HG03442 (cell line): ENCODE measurements at regions not wholly inside any gene's neighbourhood (a gene's known extent, or its start where the extent isn't known, plus 50 kb on each side); places are given as distances from the start of the nearest gene placed in this dataset.
"Not testable (repeated sequence)": the region's sequence is repeated elsewhere in the genome, so short reads cannot be mapped to it uniquely, and the experiment has no call there.

Experiments used
- ATAC-seq: cut with Tn5 transposase; IDR thresholded peaks from one replicate; pipeline ENCODE4 v1.9.1; 2021; ENCODE audit warnings: mild to moderate bottlenecking, moderate library complexity; ENCODE audit not compliant: unreplicated experiment

DNA sequence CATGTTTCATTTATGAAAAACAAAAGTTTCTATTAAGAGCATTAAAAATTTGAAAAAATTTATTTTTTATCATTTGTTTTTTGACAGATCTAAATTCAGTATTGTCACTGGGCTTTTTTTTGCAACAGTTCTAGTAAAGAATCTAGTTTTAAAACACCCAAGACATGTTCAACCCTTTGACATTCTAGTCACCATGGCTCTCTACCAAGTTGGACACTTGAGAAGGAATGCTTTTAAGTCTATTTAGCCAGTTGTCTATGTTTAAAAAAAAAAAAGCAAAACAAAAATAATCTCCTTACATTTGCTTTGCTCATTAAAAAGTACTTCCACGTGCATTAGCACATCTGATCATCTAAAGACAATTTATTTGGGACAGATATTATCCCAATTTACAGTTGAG lies 417.5 kb downstream of the RSL24D1 start:
- ATAC-seq: no peak

DNA sequence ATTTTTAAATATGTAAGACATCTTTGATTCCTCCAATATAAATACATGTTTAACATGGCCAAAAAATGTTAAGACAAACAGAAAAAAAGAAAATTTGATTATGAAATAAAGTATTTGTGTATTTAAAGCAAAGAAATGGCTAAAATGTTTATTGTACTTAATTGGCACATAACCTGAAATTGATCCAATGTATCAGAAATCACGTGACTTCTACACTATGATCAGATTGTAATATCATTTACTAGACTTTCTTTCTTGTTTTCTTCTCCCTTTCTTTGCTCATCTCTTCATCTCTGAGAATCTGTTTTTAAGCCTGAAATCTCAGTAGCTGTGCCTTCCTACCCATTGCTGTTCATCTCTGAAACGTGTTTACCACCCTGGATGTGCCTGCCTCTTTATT lies 420.3 kb downstream of the RSL24D1 start:
- ATAC-seq: no peak

DNA sequence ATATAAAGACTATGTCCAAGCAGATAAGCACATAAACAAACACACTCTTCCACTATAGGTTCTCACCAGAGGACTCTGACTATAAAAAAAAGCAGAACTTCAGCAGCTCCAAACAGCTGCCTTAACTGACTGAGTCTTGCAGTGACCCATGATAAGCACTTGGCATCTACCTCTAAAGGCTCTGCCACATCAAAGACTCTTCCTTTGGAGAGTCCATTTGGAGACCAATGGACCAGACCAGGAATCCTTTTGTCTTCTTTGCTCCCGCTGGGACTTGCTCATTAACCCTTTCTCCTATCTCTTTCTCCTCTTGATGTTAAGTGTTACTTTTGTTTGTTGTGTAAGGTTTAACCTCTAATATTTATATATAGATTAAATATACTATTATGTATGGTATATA lies 424.1 kb downstream of the RSL24D1 start:
- ATAC-seq: no peak

DNA sequence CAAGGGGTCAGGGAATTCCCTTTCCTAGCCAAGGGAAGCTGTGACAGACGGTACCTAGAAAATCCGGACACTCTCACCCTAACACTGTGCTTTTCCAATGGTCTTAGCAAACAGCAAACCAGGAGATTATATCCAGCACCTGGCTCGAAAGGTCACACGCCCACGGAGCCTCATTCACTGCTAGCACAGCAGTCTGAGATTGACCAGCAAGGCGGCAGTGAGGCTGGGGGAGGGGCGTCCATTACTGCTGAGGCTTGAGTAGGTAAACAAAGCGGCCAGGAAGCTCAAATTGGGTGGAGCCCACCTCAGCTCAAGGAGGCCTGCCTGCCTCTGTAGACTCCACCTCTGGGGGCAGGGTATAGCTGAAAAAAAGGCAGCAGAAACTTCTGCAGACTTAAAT lies 447.3 kb downstream of the RSL24D1 start:
- ATAC-seq: not testable (repeated sequence)

DNA sequence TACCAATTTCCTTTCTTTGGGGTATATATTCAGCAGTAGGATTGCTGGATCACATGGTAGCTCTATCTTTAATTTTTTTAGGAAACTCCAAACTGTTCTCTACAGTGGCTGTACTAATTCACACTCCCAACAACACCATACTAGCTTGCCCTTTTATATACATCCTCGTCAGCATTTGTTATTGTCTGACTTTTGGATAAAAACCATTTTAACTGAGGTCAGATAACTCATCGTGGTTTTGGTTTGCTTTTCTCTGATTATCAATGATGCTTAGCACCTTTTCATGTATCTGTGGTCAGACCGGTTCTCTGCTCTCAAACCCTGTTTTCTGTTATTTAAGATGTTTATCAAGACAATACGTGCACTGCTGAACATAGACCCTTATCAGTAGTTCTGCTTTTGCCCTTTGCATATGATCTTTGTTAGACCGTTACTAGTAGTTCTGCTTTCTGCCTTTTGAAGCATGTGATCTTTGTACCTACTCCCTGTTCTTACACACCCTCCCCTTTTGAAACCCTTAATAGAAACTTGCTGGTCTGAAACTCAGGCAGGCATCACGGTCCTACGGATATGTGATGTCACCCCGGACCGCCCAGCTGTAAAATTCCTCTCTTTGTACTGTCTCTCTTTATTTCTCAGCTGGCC lies 474.3 kb downstream of the RSL24D1 start:
- no peak for ATAC-seq

DNA sequence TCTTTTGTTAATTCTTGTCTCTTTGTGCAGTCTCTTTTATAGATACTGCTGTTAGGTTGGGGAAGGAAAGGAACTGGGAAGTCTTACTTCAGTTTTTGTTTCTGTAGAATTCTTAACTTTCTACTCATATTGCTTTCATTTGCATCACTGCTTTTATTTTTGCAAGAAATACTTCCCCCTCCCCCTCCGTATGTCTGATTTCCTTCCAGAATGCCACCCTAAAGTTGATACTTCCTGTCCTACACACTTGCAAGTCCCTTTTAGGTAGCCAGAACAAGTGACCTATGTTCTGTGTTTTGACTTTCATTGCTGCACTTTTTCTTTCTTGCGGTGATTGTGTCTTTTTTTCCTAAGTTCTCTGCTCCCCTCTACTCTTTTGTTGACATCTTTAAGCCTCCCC lies 477.4 kb downstream of the RSL24D1 start:
- ATAC-seq: no peak

DNA sequence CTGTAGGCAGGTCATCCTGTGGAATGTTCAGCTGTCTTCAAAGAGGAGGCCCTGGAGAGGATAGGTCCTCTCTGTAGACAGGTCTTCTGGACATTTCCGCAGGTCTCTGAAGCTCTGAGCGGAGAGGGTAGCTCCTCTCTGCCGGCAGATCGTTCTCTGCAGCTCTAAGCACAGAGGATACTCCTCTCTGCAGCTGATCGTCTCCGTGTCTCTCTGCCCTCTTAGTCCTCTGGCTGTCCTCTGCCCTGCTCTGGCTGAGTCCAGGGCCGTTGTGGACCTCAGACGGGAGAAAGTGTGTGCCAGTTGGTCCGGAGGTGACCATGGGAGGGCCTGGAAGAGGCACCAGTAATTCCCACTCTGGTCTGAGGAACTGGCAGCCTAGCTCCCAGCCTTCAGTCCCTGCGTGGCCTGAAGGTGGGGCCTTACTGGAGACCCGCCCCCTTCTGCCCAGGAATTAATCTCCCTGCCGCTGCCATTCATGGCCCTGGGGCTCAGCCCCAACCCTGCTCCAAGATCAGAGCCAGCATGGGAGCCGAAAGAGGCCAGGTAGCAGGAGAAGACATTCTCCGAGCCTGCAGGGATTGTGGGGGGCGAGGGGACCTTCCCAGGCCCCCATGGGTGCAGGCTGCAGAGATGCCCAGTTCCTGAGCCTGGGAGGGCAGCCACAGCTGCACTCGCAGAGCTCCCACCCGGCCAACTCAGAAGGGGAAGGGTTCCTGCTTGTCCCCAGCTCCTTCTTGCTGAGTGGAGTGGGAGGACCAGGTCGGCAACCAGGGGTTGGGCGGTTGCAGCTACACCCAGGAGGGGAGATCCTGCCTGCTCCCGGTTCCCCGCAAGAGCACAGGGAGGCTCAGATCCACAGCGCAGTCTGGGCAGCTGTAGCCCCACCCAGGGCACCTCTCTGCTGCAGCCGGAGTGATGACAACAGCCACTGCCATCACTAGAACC lies 488.7 kb downstream of the RSL24D1 start:
- ATAC-seq: no peak

DNA sequence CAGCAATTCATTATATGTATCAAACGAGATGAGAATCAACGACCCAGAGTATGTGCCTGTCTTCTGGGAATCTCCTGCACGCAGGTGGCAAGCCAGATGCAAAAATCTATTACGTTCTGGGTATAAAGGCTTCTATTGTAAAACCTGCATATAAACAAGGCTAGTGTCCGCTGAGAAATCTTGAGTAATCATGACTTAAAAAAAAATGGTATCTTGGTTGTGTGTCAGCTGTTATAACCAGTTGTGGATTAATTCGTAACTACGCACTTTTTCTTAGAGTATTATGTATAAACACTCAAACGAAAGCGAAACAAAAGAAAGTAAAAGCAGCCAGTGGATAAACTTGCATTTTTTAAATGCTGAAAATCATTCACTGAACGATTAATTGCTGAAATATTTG lies 509.1 kb downstream of the RSL24D1 start:
- no peak for ATAC-seq
